NAMALWA (cell line): ENCODE measurements at regions not wholly inside any gene's neighbourhood (a gene's known extent, or its start where the extent isn't known, plus 50 kb on each side); places are given as distances from the start of the nearest gene placed in this dataset.
A peak's percentile ranks its signal among the peaks of the same experiment; 100 is the strongest.

Experiments used
- DNase-seq: peaks from one replicate; pipeline ENCODE4 v3.0.0-alpha.2; 2015; ENCODE audit warnings: low spot score

GRCh38 chr10:88023676-88024075 is 160.3 kb downstream of the PTEN start:
- DNase-seq = no peak

GRCh38 chr10:88026031-88026430 is 162.6 kb downstream of the PTEN start:
- no peak for DNase-seq

- DNase-seq = peak; percentile 28
Measured at GRCh38 chr10:88027570-88027969, 164.1 kb downstream of the PTEN start.

GRCh38 chr10:88028072-88028471 is 164.6 kb downstream of the PTEN start:
- DNase-seq = peak; percentile 6

GRCh38 chr10:88028654-88029053 is 165.2 kb downstream of the PTEN start:
- no peak for DNase-seq

- no peak for DNase-seq
Measured at GRCh38 chr10:88032566-88032965, 169.1 kb downstream of the PTEN start.

GRCh38 chr10:88033385-88033784 is 170.0 kb downstream of the PTEN start:
- DNase-seq = no peak

- DNase-seq = no peak
Measured at GRCh38 chr10:88033793-88034192, 170.4 kb downstream of the PTEN start.

- no peak for DNase-seq
Measured at GRCh38 chr10:88036126-88036525, 172.7 kb downstream of the PTEN start.

- DNase-seq = no peak
Measured at GRCh38 chr10:88037623-88038022, 174.2 kb downstream of the PTEN start.

- DNase-seq = no peak
Measured at GRCh38 chr10:88038268-88038667, 174.8 kb downstream of the PTEN start.

- no peak for DNase-seq
Measured at GRCh38 chr10:88039496-88040200, 176.2 kb downstream of the PTEN start.

- DNase-seq = no peak
Measured at GRCh38 chr10:88041243-88042159, 178.1 kb downstream of the PTEN start.

- DNase-seq = no peak
Measured at GRCh38 chr10:88042160-88043100, 179.0 kb downstream of the PTEN start.

GRCh38 chr10:88045096-88045495 is 181.7 kb downstream of the PTEN start:
- DNase-seq = no peak

GRCh38 chr10:88045656-88046415 is 182.4 kb downstream of the PTEN start:
- DNase-seq = no peak

GRCh38 chr10:88047579-88047978 is 184.2 kb downstream of the PTEN start:
- DNase-seq = no peak

- DNase-seq = no peak
Measured at GRCh38 chr10:88048312-88048711, 184.9 kb downstream of the PTEN start.

GRCh38 chr10:88049204-88049603 is 185.8 kb downstream of the PTEN start:
- no peak for DNase-seq

GRCh38 chr10:88057720-88058119 is 194.3 kb downstream of the PTEN start:
- DNase-seq = no peak

GRCh38 chr10:88058750-88059149 is 195.3 kb downstream of the PTEN start:
- DNase-seq = no peak
